Spinal cord (tissue), 9 donors: ENCODE measurements at regions not wholly inside any gene's neighbourhood (a gene's known extent, or its start where the extent isn't known, plus 50 kb on each side); places are given as distances from the start of the nearest gene placed in this dataset.

ENCODE experiments used
- DNase-seq, 6 donors: peaks; one replicate each; pipeline versions ENCODE4 v3.0.0 to v3.0.0-alpha.2; 2013 to 2015; ENCODE audit warnings: low spot score in 6 of 6, low read depth in 4 of 6
- H3K27ac ChIP-seq: one replicate; pipeline ENCODE4 v1.5.1; 2013; ENCODE audit warnings: low read depth, low read length, control low read depth
- H3K27me3 ChIP-seq: one replicate; pipeline ENCODE4 v1.6.1; 2013; ENCODE audit warnings: low read length; ENCODE audit not compliant: control insufficient read depth, insufficient read depth
- H3K36me3 ChIP-seq: one replicate; pipeline ENCODE4 v1.6.1; 2013; ENCODE audit warnings: low read length; ENCODE audit not compliant: control insufficient read depth, insufficient read depth
- H3K4me1 ChIP-seq: one replicate; pipeline ENCODE4 v1.6.1; 2013; ENCODE audit warnings: low read length; ENCODE audit not compliant: control insufficient read depth, insufficient read depth
- H3K4me3 ChIP-seq: one replicate; pipeline ENCODE4 v1.5.1; 2013; ENCODE audit warnings: low read depth, low read length, control low read depth
- H3K9me3 ChIP-seq: one replicate; pipeline ENCODE4 v1.6.1; 2013; ENCODE audit warnings: low read length; ENCODE audit not compliant: control insufficient read depth, insufficient read depth
- WGBS: methylation state at CpG from one replicate; pipeline ENCODE4 v1.1.5; 2013; ENCODE audit warnings: missing lambda C conversion rate; ENCODE audit not compliant: insufficient coverage; 5-methylcytosine and 5-hydroxymethylcytosine counted together
- donor health status: healthy.

- WGBS: 100% methylated on average over 1 of the region's 5 CpGs
- H3K4me3 ChIP-seq: no peak overlapping the region
- H3K4me1 ChIP-seq: no peaks in the 10 kb centered on the region
- H3K27ac ChIP-seq: no peak overlapping the region
- H3K9me3 ChIP-seq: no peaks in the 10 kb centered on the region
- no peak for DNase-seq
- no peaks in the 10 kb centered on the region for H3K27me3 ChIP-seq
- no peaks in the 10 kb centered on the region for H3K36me3 ChIP-seq
These were observed 426.4 kb upstream of the RGMA start for GRCh38 chr15:93515256-93516051.

DNA sequence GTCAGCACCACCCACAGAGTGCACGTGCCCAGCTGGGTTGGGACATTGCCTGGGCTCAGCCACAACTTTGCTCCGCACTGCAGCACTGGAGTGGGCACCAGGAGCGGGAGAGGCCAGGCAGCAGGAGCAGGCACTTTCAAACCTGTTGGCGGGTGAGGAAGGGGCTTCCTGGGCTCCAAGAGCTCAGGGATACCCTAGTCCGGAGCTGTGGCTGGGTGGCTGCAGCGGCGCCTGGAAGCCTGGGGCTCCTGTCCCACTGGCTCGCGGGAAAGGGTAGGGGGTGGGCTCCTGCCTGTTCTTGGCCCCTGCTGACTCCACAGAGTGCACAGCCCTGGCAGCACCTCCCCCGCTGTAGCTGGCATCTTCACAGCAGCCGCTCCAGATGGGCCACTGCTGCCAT lies 417.6 kb upstream of the RGMA start:
- no peaks in the 10 kb centered on the region for H3K9me3 ChIP-seq
- no peak overlapping the region for H3K27ac ChIP-seq
- H3K4me3 ChIP-seq: no peak overlapping the region
- DNase-seq: no peak
- no peaks in the 10 kb centered on the region for H3K4me1 ChIP-seq
- 95% methylated on average over 9 of the region's 11 CpGs for WGBS
- peaks cover 3% of the 10 kb centered on the region for H3K36me3 ChIP-seq
- H3K27me3 ChIP-seq: no peaks in the 10 kb centered on the region

GRCh38 chr15:93505506-93505905 lies 416.5 kb upstream of the RGMA start:
- H3K27me3 ChIP-seq: no peaks in the 10 kb centered on the region
- DNase-seq: no peak
- peaks cover 3% of the 10 kb centered on the region for H3K36me3 ChIP-seq
- no peak overlapping the region for H3K4me3 ChIP-seq
- no peak overlapping the region for H3K27ac ChIP-seq
- H3K9me3 ChIP-seq: no peaks in the 10 kb centered on the region
- WGBS: 89% methylated on average over 16 of the region's 16 CpGs
- H3K4me1 ChIP-seq: no peaks in the 10 kb centered on the region

GRCh38 chr15:93501946-93502345 lies 412.9 kb upstream of the RGMA start:
- no peaks in the 10 kb centered on the region for H3K27me3 ChIP-seq
- H3K4me1 ChIP-seq: no peaks in the 10 kb centered on the region
- no peaks in the 10 kb centered on the region for H3K9me3 ChIP-seq
- WGBS: no CpG with 5 or more reads among the region's 2 CpGs
- H3K36me3 ChIP-seq: peaks cover 3% of the 10 kb centered on the region
- no peak overlapping the region for H3K27ac ChIP-seq
- DNase-seq: no peak
- H3K4me3 ChIP-seq: no peak overlapping the region

GRCh38 chr15:93500155-93500554 lies 411.1 kb upstream of the RGMA start:
- Histone ChIP-seq H3K4me3 (no peak overlapping the region), H3K4me1 (peaks cover 3% of the 10 kb centered on the region), H3K36me3 (no peaks in the 10 kb centered on the region), H3K27ac (no peak overlapping the region), H3K9me3 (no peaks in the 10 kb centered on the region), H3K27me3 (no peaks in the 10 kb centered on the region)
- no peak for DNase-seq
- 89% methylated on average over 1 of the region's 2 CpGs for WGBS

- Histone ChIP-seq H3K27ac (no peak overlapping the region), H3K4me3 (no peak overlapping the region), H3K4me1 (peaks cover 5% of the 10 kb centered on the region), H3K36me3 (no peaks in the 10 kb centered on the region), H3K27me3 (no peaks in the 10 kb centered on the region), H3K9me3 (no peaks in the 10 kb centered on the region)
- no CpG with 5 or more reads among the region's 2 CpGs for WGBS
- DNase-seq: no peak
These were observed 408.3 kb upstream of the RGMA start for GRCh38 chr15:93497291-93497690.

GRCh38 chr15:93496888-93497287 lies 407.9 kb upstream of the RGMA start:
- H3K4me3 ChIP-seq: no peak overlapping the region
- H3K27me3 ChIP-seq: no peaks in the 10 kb centered on the region
- peaks cover 9% of the 10 kb centered on the region for H3K4me1 ChIP-seq
- no peaks in the 10 kb centered on the region for H3K36me3 ChIP-seq
- no peaks in the 10 kb centered on the region for H3K9me3 ChIP-seq
- H3K27ac ChIP-seq: no peak overlapping the region
- DNase-seq: peak in 1 of 6 donors; percentile 42
- WGBS: 56% methylated on average over 2 of the region's 5 CpGs

GRCh38 chr15:93495799-93496637 lies 407.0 kb upstream of the RGMA start:
- H3K36me3 ChIP-seq: no peaks in the 10 kb centered on the region

DNA sequence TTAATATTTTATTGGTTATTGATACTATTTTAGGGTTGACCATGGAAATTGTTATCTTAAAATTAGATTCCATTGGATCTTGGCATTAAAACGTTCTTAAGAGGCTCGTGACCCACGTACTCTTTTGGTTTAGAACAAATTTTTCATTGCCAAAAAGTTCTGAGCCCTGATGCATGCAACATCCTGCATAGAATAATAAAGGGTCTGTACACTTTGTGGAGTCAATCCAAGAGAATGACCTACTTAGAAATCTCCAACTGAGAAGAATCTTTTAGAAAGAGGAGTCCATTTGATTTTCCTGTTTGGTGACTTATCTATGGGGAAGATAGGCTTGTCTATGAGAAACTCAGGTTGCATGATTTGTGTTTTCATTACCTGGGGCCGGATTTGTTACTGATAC lies 404.2 kb upstream of the RGMA start:
- DNase-seq: peak in 2 of 6 donors; percentile 31 to 58
- WGBS: 71% methylated on average over 1 of the region's 4 CpGs
- Histone ChIP-seq H3K36me3 (no peaks in the 10 kb centered on the region), H3K27me3 (no peaks in the 10 kb centered on the region), H3K4me3 (no peak overlapping the region), H3K4me1 (peaks cover 9% of the 10 kb centered on the region), H3K27ac (no peak overlapping the region), H3K9me3 (no peaks in the 10 kb centered on the region)

More at GRCh38 chr15:93495799-93496637, 407.0 kb upstream of the RGMA start:
- H3K27ac ChIP-seq: no peak overlapping the region
- 60% methylated on average over 4 of the region's 9 CpGs for WGBS
- DNase-seq: peak in 2 of 6 donors; percentile 49 to 67
- no peak overlapping the region for H3K4me3 ChIP-seq
- H3K4me1 ChIP-seq: peaks cover 9% of the 10 kb centered on the region
- H3K27me3 ChIP-seq: no peaks in the 10 kb centered on the region
- no peaks in the 10 kb centered on the region for H3K9me3 ChIP-seq
